ENCODE measurements at regions not wholly inside any gene's neighbourhood (a gene's known extent, or its start where the extent isn't known, plus 50 kb on each side); places are given as distances from the start of the nearest gene placed in this dataset.

DNA sequence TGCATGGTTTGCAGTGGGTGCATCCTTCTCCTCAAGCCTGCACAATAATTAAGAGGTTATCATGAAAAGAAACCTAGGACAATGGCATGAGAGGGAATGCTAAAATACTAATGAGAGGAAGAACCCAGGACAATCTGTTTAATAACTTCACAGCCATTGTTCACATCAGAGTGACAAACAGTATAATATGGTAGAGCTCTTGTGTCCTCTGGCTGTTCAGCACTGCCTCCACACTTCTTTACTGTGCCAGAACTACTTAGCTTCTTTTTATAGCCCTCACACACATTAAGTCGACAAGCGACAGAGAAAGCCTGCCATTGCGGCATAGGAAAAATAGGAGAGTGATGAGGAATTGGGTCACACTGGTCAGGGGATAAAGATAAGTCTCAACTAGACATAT is 65.0 kb upstream of the MEIS2 start:
- Histone ChIP-seq H3K36me3 (ENCODE audit: control insufficient read depth, insufficient read depth, low read length) (no peaks in the 10 kb centered on the region), H3K4me1 (ENCODE audit: control insufficient read depth, insufficient read depth, low read length) (no peaks in the 10 kb centered on the region), H3K27me3 (ENCODE audit: control insufficient read depth, insufficient read depth, low read length, poor library complexity, severe bottlenecking) (no peaks in the 10 kb centered on the region), H3K27ac (ENCODE audit: insufficient read depth, low read depth, low read length, poor library complexity, severe bottlenecking) (no peak overlapping the region), H3K9me3 (ENCODE audit: control insufficient read depth, low read length) (no peaks in the 10 kb centered on the region), H3K4me3 (ENCODE audit: insufficient read depth, low read depth, low read length) (no peak overlapping the region)
- 95 to 97% methylated on average over 3 of the region's 3 CpGs for WGBS, 2 experiments

DNA sequence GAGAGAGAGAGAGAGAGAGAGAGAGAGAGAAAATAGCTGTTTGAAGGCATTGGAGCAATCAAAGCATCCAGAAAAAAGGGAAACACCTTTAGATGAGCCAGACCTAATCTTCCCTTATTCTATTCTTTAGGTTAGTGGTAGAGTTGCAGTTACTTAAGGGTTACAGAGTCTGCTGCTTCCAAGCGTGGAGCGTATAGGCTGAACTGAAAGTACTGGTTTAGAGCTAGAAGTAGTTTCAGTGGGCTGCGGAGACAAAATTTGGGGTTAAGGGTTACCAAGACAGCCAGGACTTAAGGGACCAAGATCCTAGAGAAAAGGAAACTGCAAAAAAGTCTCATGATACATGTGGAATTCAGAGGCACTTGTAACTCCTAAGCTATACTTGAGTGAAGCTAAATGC is 66.1 kb upstream of the MEIS2 start:
- H3K27ac ChIP-seq (ENCODE audit: insufficient read depth, low read depth, low read length, poor library complexity, severe bottlenecking), result no peak overlapping the region
- H3K36me3 ChIP-seq (ENCODE audit: control insufficient read depth, insufficient read depth, low read length), result no peaks in the 10 kb centered on the region
- no peaks in the 10 kb centered on the region for H3K9me3 ChIP-seq (ENCODE audit: control insufficient read depth, low read length)
- 90 to 95% methylated on average over 3 of the region's 3 CpGs for WGBS, 2 experiments
- no peaks in the 10 kb centered on the region for H3K4me1 ChIP-seq (ENCODE audit: control insufficient read depth, insufficient read depth, low read length)
- H3K4me3 ChIP-seq (ENCODE audit: insufficient read depth, low read depth, low read length), result no peak overlapping the region
- H3K27me3 ChIP-seq (ENCODE audit: control insufficient read depth, insufficient read depth, low read length, poor library complexity, severe bottlenecking), result no peaks in the 10 kb centered on the region

DNA sequence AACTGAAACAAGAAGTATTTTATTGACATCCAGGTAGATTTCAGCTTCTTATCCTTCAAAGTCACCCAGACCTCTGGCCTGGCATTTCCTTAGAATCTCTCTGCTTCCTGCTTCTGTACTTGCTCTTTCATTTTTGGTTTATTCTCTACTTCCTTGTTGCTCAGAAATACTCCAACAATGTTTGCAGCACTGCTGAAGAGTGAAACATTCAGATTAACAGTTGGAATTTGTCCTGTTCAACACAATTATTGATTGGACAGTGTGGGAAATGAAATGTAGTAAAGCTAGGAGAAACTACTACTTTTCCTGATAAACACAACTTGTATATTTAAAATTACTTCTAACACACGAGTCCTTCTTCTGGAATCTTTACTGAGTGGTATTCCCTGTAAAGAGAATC is 81.0 kb upstream of the MEIS2 start:
- Histone ChIP-seq H3K9me3 (ENCODE audit: control insufficient read depth, low read length) (peaks cover 4% of the 10 kb centered on the region), H3K27me3 (ENCODE audit: control insufficient read depth, insufficient read depth, low read length, poor library complexity, severe bottlenecking) (no peaks in the 10 kb centered on the region), H3K36me3 (ENCODE audit: control insufficient read depth, insufficient read depth, low read length) (no peaks in the 10 kb centered on the region), H3K27ac (ENCODE audit: insufficient read depth, low read depth, low read length, poor library complexity, severe bottlenecking) (no peak overlapping the region), H3K4me3 (ENCODE audit: insufficient read depth, low read depth, low read length) (no peak overlapping the region), H3K4me1 (ENCODE audit: control insufficient read depth, insufficient read depth, low read length) (no peaks in the 10 kb centered on the region)
- WGBS, 2 experiments, result 93% methylated on average over 1 of the region's 1 CpG; no CpG with 5 or more reads in 1 of the 2 experiments

DNA sequence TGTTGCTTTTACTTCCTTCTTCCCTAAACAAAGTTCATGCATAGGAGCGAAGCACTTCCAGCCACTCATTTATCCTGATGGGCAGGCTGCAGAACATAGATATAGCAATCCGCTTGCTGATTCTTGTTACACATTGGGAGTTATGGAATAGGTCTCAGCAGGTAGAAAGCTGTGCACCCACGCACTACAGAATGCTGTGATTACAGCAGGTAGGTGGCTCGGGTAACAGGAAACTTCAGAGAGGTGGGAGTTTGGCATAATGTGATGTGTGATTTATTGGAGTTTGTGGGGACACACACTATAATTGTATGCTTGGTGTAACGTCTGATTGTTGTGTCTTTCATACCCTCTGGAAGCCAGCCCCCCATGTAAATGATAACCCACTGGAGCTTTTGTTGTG is 99.2 kb upstream of the MEIS2 start:
- Histone ChIP-seq H3K4me3 (ENCODE audit: insufficient read depth, low read depth, low read length) (no peak overlapping the region), H3K27me3 (ENCODE audit: control insufficient read depth, insufficient read depth, low read length, poor library complexity, severe bottlenecking) (no peaks in the 10 kb centered on the region), H3K9me3 (ENCODE audit: control insufficient read depth, low read length) (no peaks in the 10 kb centered on the region), H3K4me1 (ENCODE audit: control insufficient read depth, insufficient read depth, low read length) (no peaks in the 10 kb centered on the region), H3K36me3 (ENCODE audit: control insufficient read depth, insufficient read depth, low read length) (no peaks in the 10 kb centered on the region), H3K27ac (ENCODE audit: insufficient read depth, low read depth, low read length, poor library complexity, severe bottlenecking) (no peak overlapping the region)
- WGBS, 2 experiments, result 89 to 90% methylated on average over 5 of the region's 5 CpGs

DNA sequence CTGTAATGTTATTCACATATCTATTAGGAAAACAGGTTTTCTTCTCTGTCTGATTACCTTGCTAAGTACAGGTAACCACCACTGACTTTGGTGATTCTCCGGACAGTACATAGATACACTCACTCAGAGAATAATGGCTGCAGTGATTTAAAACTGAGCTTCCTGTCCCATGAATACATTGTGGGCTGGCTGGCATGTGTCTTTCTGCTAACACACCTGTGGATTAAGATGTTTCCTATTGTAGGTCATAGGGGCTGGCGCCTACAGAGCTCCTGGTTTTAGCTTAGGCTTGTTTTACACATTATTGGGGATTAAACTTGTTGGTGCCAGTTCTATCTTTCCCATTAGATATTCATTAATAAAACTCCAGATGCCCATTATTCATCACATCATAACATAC is 102.7 kb upstream of the MEIS2 start:
- H3K4me3 ChIP-seq (ENCODE audit: insufficient read depth, low read depth, low read length), result no peak overlapping the region
- H3K27me3 ChIP-seq (ENCODE audit: control insufficient read depth, insufficient read depth, low read length, poor library complexity, severe bottlenecking), result no peaks in the 10 kb centered on the region
- no peak overlapping the region for H3K27ac ChIP-seq (ENCODE audit: insufficient read depth, low read depth, low read length, poor library complexity, severe bottlenecking)
- no peaks in the 10 kb centered on the region for H3K9me3 ChIP-seq (ENCODE audit: control insufficient read depth, low read length)
- H3K4me1 ChIP-seq (ENCODE audit: control insufficient read depth, insufficient read depth, low read length), result no peaks in the 10 kb centered on the region
- no peaks in the 10 kb centered on the region for H3K36me3 ChIP-seq (ENCODE audit: control insufficient read depth, insufficient read depth, low read length)
- WGBS, 2 experiments, result 91 to 92% methylated on average over 2 of the region's 2 CpGs

DNA sequence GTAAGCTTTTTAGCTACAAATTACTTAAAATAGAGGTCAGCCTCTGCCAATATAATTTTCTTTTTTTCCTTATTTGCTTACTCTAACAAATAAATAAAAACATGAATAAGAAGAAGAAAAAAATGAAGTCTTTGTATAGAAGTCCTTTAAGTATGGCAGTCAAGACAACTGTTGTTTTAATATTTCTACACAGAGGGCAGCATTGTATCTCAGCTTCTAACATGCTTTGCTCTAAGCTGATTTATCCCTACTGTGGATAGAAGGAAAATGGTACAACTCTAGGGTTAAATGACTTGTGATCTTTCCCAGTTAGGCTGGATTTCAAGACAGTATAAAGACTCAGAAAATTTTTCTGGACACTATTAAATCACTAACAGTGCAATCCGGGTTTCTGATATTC is 104.3 kb upstream of the MEIS2 start:
- no peaks in the 10 kb centered on the region for H3K27me3 ChIP-seq (ENCODE audit: control insufficient read depth, insufficient read depth, low read length, poor library complexity, severe bottlenecking)
- WGBS, 2 experiments, result 69 to 100% methylated on average over 1 of the region's 1 CpG
- H3K4me1 ChIP-seq (ENCODE audit: control insufficient read depth, insufficient read depth, low read length), result no peaks in the 10 kb centered on the region
- H3K27ac ChIP-seq (ENCODE audit: insufficient read depth, low read depth, low read length, poor library complexity, severe bottlenecking), result no peak overlapping the region
- H3K4me3 ChIP-seq (ENCODE audit: insufficient read depth, low read depth, low read length), result no peak overlapping the region
- H3K9me3 ChIP-seq (ENCODE audit: control insufficient read depth, low read length), result no peaks in the 10 kb centered on the region
- no peaks in the 10 kb centered on the region for H3K36me3 ChIP-seq (ENCODE audit: control insufficient read depth, insufficient read depth, low read length)

DNA sequence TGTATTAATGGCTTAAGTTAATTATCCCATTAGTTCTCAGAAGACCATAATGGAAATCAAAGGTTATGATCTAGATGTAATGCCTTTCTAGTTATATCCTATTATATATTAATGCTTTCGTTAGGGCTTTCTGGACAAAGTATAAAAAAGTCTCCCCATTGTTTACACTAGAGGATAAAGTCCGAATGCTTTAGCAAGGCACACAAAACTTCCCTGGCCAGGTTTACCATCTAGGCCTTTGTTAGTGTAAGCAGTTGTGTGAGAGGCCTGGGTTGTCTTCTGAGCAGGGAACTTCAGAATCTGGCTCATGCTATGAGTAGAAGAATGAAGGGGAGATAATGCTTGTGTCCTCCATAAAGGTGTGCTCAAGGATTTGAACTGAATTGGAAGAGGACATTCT is 106.3 kb upstream of the MEIS2 start:
- WGBS, 2 experiments, result 93 to 100% methylated on average over 1 to 2 of the region's 2 CpGs
- no peaks in the 10 kb centered on the region for H3K9me3 ChIP-seq (ENCODE audit: control insufficient read depth, low read length)
- no peak overlapping the region for H3K4me3 ChIP-seq (ENCODE audit: insufficient read depth, low read depth, low read length)
- no peak overlapping the region for H3K27ac ChIP-seq (ENCODE audit: insufficient read depth, low read depth, low read length, poor library complexity, severe bottlenecking)
- no peaks in the 10 kb centered on the region for H3K4me1 ChIP-seq (ENCODE audit: control insufficient read depth, insufficient read depth, low read length)
- H3K27me3 ChIP-seq (ENCODE audit: control insufficient read depth, insufficient read depth, low read length, poor library complexity, severe bottlenecking), result no peaks in the 10 kb centered on the region
- H3K36me3 ChIP-seq (ENCODE audit: control insufficient read depth, insufficient read depth, low read length), result no peaks in the 10 kb centered on the region

DNA sequence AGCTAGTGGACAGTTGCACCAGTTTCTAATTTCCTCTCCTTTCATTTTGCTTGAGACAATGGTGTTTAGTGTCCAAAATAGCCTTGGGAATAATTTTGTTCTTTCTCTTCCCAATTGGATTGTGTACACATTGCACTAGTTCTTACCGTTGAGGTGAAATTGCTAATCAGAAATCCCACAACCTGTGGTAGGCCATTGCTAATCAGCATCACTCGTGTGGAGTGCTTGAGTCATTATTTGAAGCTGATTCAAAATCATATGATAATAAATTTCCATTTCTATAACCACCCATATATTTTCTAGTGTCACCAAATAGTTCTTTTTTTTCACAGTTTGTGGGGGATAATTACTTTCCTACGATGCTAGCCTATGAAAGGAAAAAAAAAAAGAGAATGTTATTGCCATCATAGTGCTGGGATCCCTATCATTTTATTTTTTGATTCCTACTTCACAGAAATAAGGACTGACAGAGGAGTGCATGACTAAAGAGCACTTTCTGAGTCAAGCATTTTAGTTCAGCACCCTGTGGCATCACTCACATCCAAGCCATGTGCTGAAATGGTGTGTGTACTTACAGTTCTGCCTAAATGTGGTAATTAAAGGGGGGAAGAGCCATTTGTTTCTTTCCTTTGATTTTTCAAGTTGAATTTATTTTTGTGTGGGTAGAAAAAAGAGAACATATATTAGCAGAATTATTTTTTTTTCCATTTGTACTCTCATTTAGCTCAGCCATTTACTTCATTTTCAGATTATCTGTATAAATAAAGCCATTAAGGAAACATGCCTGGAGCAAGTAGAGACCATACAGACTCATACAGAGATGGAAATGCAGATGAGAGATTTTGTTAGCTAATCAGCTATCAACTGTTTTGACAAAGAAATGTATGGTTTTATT is 108.0 kb upstream of the MEIS2 start:
- H3K4me1 ChIP-seq (ENCODE audit: control insufficient read depth, insufficient read depth, low read length), result no peaks in the 10 kb centered on the region
- 92 to 100% methylated on average over 1 to 3 of the region's 3 CpGs for WGBS, 2 experiments
- no peaks in the 10 kb centered on the region for H3K9me3 ChIP-seq (ENCODE audit: control insufficient read depth, low read length)

DNA sequence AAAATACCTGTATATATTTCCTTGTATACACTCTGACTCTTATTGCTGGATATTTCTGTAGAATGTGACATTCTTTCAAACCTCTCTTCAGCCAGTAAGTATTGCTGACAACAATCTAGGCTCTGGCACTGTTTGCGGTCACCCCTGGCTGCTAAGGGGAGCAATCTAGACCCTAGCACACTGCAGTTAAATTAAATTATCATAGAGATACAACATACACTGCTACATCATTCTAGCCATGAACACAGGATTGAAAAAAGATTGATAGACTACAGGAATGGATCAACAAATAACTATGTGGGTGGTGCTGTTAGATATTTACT is 108.7 kb upstream of the MEIS2 start:
- Histone ChIP-seq H3K27me3 (ENCODE audit: control insufficient read depth, insufficient read depth, low read length, poor library complexity, severe bottlenecking) (no peaks in the 10 kb centered on the region), H3K4me3 (ENCODE audit: insufficient read depth, low read depth, low read length) (no peak overlapping the region), H3K4me1 (ENCODE audit: control insufficient read depth, insufficient read depth, low read length) (no peaks in the 10 kb centered on the region), H3K9me3 (ENCODE audit: control insufficient read depth, low read length) (no peaks in the 10 kb centered on the region), H3K27ac (ENCODE audit: insufficient read depth, low read depth, low read length, poor library complexity, severe bottlenecking) (no peak overlapping the region), H3K36me3 (ENCODE audit: control insufficient read depth, insufficient read depth, low read length) (no peaks in the 10 kb centered on the region)
- WGBS, 2 experiments, result 100% methylated on average over 1 of the region's 1 CpG

More for the DNA sequence above, 108.0 kb upstream of the MEIS2 start:
- no peak overlapping the region for H3K4me3 ChIP-seq (ENCODE audit: insufficient read depth, low read depth, low read length)
- no peaks in the 10 kb centered on the region for H3K36me3 ChIP-seq (ENCODE audit: control insufficient read depth, insufficient read depth, low read length)
- no peak overlapping the region for H3K27ac ChIP-seq (ENCODE audit: insufficient read depth, low read depth, low read length, poor library complexity, severe bottlenecking)
- no peaks in the 10 kb centered on the region for H3K27me3 ChIP-seq (ENCODE audit: control insufficient read depth, insufficient read depth, low read length, poor library complexity, severe bottlenecking)

DNA sequence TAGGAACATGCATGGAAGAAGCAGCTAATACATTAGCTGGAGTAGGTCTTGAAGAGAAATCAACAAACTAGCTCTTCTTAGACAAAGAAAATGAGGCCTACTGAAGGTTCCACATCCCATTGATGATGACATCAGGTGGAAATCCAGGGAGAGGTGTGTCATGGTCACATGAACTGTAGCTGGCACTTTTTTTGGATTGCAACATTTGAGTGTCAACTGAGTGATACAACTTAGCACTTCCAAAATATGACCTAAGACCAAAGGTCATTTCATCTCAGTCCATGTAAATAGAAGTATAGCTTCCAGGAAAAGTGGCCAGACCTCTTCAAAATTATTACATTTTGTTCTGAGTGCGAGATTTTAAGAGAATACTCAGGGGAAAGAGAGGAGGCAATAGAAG is 117.2 kb upstream of the MEIS2 start:
- H3K9me3 ChIP-seq (ENCODE audit: control insufficient read depth, low read length), result no peaks in the 10 kb centered on the region
- H3K4me3 ChIP-seq (ENCODE audit: insufficient read depth, low read depth, low read length), result no peak overlapping the region
- H3K27ac ChIP-seq (ENCODE audit: insufficient read depth, low read depth, low read length, poor library complexity, severe bottlenecking), result no peak overlapping the region
- 95 to 100% methylated on average over 1 of the region's 1 CpG for WGBS, 2 experiments
- H3K36me3 ChIP-seq (ENCODE audit: control insufficient read depth, insufficient read depth, low read length), result no peaks in the 10 kb centered on the region
- no peaks in the 10 kb centered on the region for H3K4me1 ChIP-seq (ENCODE audit: control insufficient read depth, insufficient read depth, low read length)
- H3K27me3 ChIP-seq (ENCODE audit: control insufficient read depth, insufficient read depth, low read length, poor library complexity, severe bottlenecking), result no peaks in the 10 kb centered on the region

Measured in ectodermal cell (in vitro differentiated cells).